ENCODE measurements at regions not wholly inside any gene's neighbourhood (a gene's known extent, or its start where the extent isn't known, plus 50 kb on each side); places are given as distances from the start of the nearest gene placed in this dataset.

- no peak for DNase-seq
- Histone ChIP-seq H3K27ac (no peak overlapping the region), H3K4me3 (ENCODE audit: low read depth, low read length) (no peak overlapping the region), H3K36me3 (replicated peaks) (no peaks in the 10 kb centered on the region), H3K27me3 (replicated peaks) (no peaks in the 10 kb centered on the region)
- in situ Hi-C loops (cut with HindIII; ENCODE audit: low pct_ligation_motif_present, low sequenced_read_pairs): no loop called here
- no peak for TF ChIP-seq CTCF (IDR thresholded peaks at IDR 0.05; ENCODE audit: low read depth, low read length, missing control alignments)
These were observed 635.4 kb downstream of the IRX1 start for GRCh38 chr5:4230786-4231641.

- Histone ChIP-seq H3K36me3 (replicated peaks) (no peaks in the 10 kb centered on the region), H3K4me3 (ENCODE audit: low read depth, low read length) (no peak overlapping the region), H3K27me3 (replicated peaks) (no peaks in the 10 kb centered on the region), H3K27ac (no peak overlapping the region)
- TF ChIP-seq CTCF (IDR thresholded peaks at IDR 0.05; ENCODE audit: low read depth, low read length, missing control alignments): no peak
- no peak for DNase-seq
- in situ Hi-C loops (cut with HindIII; ENCODE audit: low pct_ligation_motif_present, low sequenced_read_pairs): no loop called here
These were observed 636.5 kb downstream of the IRX1 start for GRCh38 chr5:4232084-4232483.

GRCh38 chr5:4233671-4234070, 638.0 kb downstream of the IRX1 start:
- no peak for TF ChIP-seq CTCF (IDR thresholded peaks at IDR 0.05; ENCODE audit: low read depth, low read length, missing control alignments)
- no peak overlapping the region for H3K4me3 ChIP-seq (ENCODE audit: low read depth, low read length)
- H3K27ac ChIP-seq: no peak overlapping the region
- in situ Hi-C loops (cut with HindIII; ENCODE audit: low pct_ligation_motif_present, low sequenced_read_pairs): no loop called here
- H3K36me3 ChIP-seq (replicated peaks): no peaks in the 10 kb centered on the region
- no peaks in the 10 kb centered on the region for H3K27me3 ChIP-seq (replicated peaks)
- DNase-seq: no peak

- H3K27ac ChIP-seq: no peak overlapping the region
- no peak for DNase-seq
- no peak for TF ChIP-seq CTCF (IDR thresholded peaks at IDR 0.05; ENCODE audit: low read depth, low read length, missing control alignments)
- H3K36me3 ChIP-seq (replicated peaks): no peaks in the 10 kb centered on the region
- no peak overlapping the region for H3K4me3 ChIP-seq (ENCODE audit: low read depth, low read length)
- in situ Hi-C loops (cut with HindIII; ENCODE audit: low pct_ligation_motif_present, low sequenced_read_pairs): no loop called here
- no peaks in the 10 kb centered on the region for H3K27me3 ChIP-seq (replicated peaks)
These were observed 648.0 kb downstream of the IRX1 start for GRCh38 chr5:4243479-4244264.

- no peak overlapping the region for H3K27ac ChIP-seq
- no peak for TF ChIP-seq CTCF (IDR thresholded peaks at IDR 0.05; ENCODE audit: low read depth, low read length, missing control alignments)
- no peaks in the 10 kb centered on the region for H3K27me3 ChIP-seq (replicated peaks)
- DNase-seq: no peak
- in situ Hi-C loops (cut with HindIII; ENCODE audit: low pct_ligation_motif_present, low sequenced_read_pairs): no loop called here
- no peak overlapping the region for H3K4me3 ChIP-seq (ENCODE audit: low read depth, low read length)
- H3K36me3 ChIP-seq (replicated peaks): no peaks in the 10 kb centered on the region
These were observed 648.7 kb downstream of the IRX1 start for GRCh38 chr5:4244306-4244705.
